ENCODE measurements at regions not wholly inside any gene's neighbourhood (a gene's known extent, or its start where the extent isn't known, plus 50 kb on each side); places are given as distances from the start of the nearest gene placed in this dataset.

DNA sequence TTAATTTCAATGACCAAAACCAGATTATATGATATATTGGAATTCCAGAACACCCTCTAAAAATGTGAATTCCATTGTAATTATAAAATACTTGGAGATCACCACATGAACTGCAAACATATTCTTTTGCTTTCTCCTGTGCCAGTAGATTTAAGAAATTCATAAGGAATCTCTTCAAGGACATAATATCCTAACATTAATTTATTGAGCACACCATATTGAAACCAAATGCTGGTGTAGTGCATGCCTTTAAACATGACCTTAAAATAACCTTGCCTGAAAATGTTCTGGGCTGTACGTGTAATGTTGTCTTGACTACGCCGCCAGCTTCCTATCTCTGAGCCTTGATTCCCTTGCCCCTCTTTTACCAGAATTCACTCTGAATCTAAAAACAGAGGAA lies 205.0 kb upstream of the ACTBL2 start:
- no peak overlapping the region for H3K4me3 ChIP-seq (ENCODE audit: low read depth, low read length)
- no peak for DNase-seq (ENCODE audit: low read depth)
- TF ChIP-seq CTCF (conservative IDR thresholded peaks at IDR 0.05; ENCODE audit: low read depth, low read length): no peak

- H3K4me3 ChIP-seq (ENCODE audit: low read depth, low read length): no peak overlapping the region
- no peak for DNase-seq (ENCODE audit: low read depth)
- TF ChIP-seq CTCF (conservative IDR thresholded peaks at IDR 0.05; ENCODE audit: low read depth, low read length): no peak
Observed at GRCh38 chr5:57685516-57686255, 203.1 kb upstream of the ACTBL2 start.

- DNase-seq (ENCODE audit: low read depth): no peak
- TF ChIP-seq CTCF (conservative IDR thresholded peaks at IDR 0.05; ENCODE audit: low read depth, low read length): no peak
Observed at GRCh38 chr5:57684299-57684702, 201.7 kb upstream of the ACTBL2 start.

DNA sequence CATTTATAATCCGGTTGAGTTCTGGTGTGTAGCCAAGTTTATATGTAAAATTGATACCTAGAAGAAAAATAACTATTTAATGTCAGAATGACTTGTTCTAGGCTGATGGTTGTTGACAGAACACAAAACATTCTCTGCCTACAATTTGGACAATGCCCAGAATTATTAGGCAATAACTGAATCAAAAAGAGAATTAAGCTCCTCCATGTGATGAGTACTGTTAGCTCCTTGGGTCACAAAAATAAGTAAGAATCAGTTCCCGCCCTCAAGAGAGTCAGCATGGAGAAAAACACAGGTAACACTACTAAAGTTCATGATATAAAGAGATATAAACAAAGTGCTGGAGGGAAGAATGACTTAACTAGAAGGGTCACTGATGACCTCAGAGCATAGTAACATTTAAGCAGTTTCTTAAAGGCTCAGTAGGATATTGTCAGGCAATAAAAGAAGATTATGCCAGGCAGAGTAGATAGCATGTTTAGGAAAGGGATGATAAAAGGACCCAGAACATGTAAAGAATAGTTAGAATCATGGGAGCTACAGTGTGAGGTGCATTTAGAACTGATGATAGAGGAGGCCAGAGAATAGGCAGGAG lies 200.5 kb upstream of the ACTBL2 start:
- no peak overlapping the region for H3K4me3 ChIP-seq (ENCODE audit: low read depth, low read length)
- peak; percentile 52 for DNase-seq (ENCODE audit: low read depth)
- TF ChIP-seq CTCF (conservative IDR thresholded peaks at IDR 0.05; ENCODE audit: low read depth, low read length): no peak

More at GRCh38 chr5:57684299-57684702, 201.7 kb upstream of the ACTBL2 start:
- H3K4me3 ChIP-seq (ENCODE audit: low read depth, low read length): no peak overlapping the region

DNA sequence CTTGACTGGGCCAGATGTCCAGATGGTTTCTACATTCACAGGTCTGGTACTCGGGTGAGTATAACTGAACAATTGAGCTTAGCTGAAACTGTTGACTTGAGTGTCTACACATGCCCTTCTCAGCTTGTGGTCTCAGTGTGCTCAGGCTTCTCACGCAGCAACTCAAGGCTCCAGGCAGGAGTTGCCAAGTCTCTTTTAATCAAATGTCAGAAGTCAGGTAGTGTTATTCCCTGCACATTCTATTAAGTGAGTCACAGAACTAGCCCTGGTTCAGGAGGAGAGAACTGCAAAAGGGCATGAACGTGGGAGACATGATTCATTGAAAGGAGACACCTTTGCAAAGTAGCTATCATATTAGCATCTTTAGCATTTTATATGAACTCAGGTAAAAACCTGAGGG lies 199.3 kb upstream of the ACTBL2 start:
- peak; percentile 85 for DNase-seq (ENCODE audit: low read depth)
- H3K4me3 ChIP-seq (ENCODE audit: low read depth, low read length): no peak overlapping the region
- TF ChIP-seq CTCF (conservative IDR thresholded peaks at IDR 0.05; ENCODE audit: low read depth, low read length): no peak

DNA sequence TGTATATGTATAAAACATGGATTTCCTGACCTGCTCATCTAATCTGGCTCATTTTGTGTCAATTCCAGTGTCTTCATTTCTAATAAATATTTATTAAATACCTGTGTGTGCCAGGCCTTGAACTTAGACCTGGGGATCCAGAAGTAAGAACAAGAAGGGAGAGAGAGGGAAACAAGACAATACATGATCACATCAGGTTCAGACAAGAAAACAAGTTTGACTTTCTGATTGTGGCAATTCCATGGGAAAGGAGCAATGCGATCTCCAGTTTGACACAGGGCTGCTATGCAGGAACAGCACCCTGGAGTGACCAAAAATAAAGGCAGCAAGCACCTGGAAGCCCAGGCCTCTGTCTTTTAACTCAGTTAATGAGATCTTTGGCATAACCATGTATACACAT lies 198.1 kb upstream of the ACTBL2 start:
- no peak overlapping the region for H3K4me3 ChIP-seq (ENCODE audit: low read depth, low read length)

More for the DNA sequence above, 198.1 kb upstream of the ACTBL2 start:
- no peak for DNase-seq (ENCODE audit: low read depth)
- TF ChIP-seq CTCF (conservative IDR thresholded peaks at IDR 0.05; ENCODE audit: low read depth, low read length): no peak
